GM18520 (cell line): ENCODE measurements at regions not wholly inside any gene's neighbourhood (a gene's known extent, or its start where the extent isn't known, plus 50 kb on each side); places are given as distances from the start of the nearest gene placed in this dataset.

Experiments
- ATAC-seq: cut with Tn5 transposase; IDR thresholded peaks from one replicate; pipeline ENCODE4 v1.9.1; 2021; ENCODE audit not compliant: unreplicated experiment

- no peak for ATAC-seq
Measured at GRCh38 chr12:115011703-115012102, 327.7 kb upstream of the TBX3 start.

- ATAC-seq, result no peak
Measured at GRCh38 chr12:115010324-115010995, 326.5 kb upstream of the TBX3 start.

- ATAC-seq, result no peak
Measured at GRCh38 chr12:115008929-115009328, 325.0 kb upstream of the TBX3 start.

- no peak for ATAC-seq
Measured at GRCh38 chr12:115004470-115005146, 320.6 kb upstream of the TBX3 start.

- ATAC-seq, result no peak
Measured at GRCh38 chr12:115002434-115002833, 318.5 kb upstream of the TBX3 start.

- no peak for ATAC-seq
Measured at GRCh38 chr12:115001571-115002180, 317.7 kb upstream of the TBX3 start.

- ATAC-seq, result no peak
Measured at GRCh38 chr12:115000038-115000437, 316.1 kb upstream of the TBX3 start.

- ATAC-seq, result no peak
Measured at GRCh38 chr12:114998750-114999128, 314.8 kb upstream of the TBX3 start.

- no peak for ATAC-seq
Measured at GRCh38 chr12:114998118-114998749, 314.3 kb upstream of the TBX3 start.

GRCh38 chr12:114996382-114996781 lies 312.4 kb upstream of the TBX3 start:
- no peak for ATAC-seq

GRCh38 chr12:114995891-114996290 lies 311.9 kb upstream of the TBX3 start:
- no peak for ATAC-seq

- no peak for ATAC-seq
Measured at GRCh38 chr12:114993165-114993564, 309.2 kb upstream of the TBX3 start.

- no peak for ATAC-seq
Measured at GRCh38 chr12:114992443-114992842, 308.5 kb upstream of the TBX3 start.

- ATAC-seq, result no peak
Measured at GRCh38 chr12:114990381-114990780, 306.4 kb upstream of the TBX3 start.

GRCh38 chr12:114986849-114987248 lies 302.9 kb upstream of the TBX3 start:
- ATAC-seq, result no peak

- no peak for ATAC-seq
Measured at GRCh38 chr12:114986178-114986714, 302.3 kb upstream of the TBX3 start.

GRCh38 chr12:114984634-114985061 lies 300.7 kb upstream of the TBX3 start:
- ATAC-seq, result no peak

GRCh38 chr12:114982760-114983159 lies 298.8 kb upstream of the TBX3 start:
- no peak for ATAC-seq

- ATAC-seq, result no peak
Measured at GRCh38 chr12:114981036-114981435, 297.1 kb upstream of the TBX3 start.

- ATAC-seq, result no peak
Measured at GRCh38 chr12:114976959-114977358, 293.0 kb upstream of the TBX3 start.

- ATAC-seq, result no peak
Measured at GRCh38 chr12:114976372-114976771, 292.4 kb upstream of the TBX3 start.
